ENCODE measurements at regions not wholly inside any gene's neighbourhood (a gene's known extent, or its start where the extent isn't known, plus 50 kb on each side); places are given as distances from the start of the nearest gene placed in this dataset.

DNA sequence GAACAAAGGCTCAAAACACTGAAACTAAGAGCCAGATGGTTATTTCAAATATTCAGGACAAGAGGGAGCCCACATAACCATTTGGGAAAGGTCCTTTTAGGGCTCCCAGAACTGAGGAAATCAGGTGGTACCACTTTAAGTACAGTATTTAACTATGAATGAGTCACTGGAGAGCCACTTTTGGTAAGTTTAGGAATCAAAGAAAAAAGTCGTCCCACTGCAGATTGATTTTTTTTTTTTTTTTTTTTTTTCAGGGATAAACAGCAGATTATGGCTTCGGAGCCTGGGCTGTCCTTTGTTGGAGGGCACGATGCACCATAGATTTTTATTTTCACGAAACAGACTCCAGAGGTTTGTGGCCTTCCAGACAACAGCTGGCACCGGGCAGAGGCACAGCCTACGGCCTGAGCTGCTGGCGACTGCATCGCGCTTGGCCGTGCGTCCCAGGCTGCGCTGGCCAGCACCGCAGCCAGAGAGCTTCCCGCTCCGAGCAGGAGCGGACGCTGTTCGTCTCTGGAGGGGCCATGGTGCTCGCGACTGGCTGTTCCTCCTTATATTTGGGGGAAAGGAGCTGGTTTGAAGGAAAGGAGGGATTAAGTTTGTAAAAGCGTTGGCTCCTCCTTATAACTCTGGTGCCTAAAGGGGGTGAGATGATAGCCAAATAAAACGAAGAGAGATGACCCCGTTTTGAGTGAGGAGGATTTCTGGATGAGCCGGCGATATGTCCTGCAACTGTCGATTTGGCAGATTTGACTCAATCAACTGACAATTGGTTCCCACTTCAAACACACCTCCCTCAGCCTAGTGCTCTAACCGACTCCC, 152.9 kb upstream of the GOLIM4 start:
- no peak for DNase-seq (ENCODE audit: extremely low read depth, low read depth)
- TF ChIP-seq, protein P1, sequence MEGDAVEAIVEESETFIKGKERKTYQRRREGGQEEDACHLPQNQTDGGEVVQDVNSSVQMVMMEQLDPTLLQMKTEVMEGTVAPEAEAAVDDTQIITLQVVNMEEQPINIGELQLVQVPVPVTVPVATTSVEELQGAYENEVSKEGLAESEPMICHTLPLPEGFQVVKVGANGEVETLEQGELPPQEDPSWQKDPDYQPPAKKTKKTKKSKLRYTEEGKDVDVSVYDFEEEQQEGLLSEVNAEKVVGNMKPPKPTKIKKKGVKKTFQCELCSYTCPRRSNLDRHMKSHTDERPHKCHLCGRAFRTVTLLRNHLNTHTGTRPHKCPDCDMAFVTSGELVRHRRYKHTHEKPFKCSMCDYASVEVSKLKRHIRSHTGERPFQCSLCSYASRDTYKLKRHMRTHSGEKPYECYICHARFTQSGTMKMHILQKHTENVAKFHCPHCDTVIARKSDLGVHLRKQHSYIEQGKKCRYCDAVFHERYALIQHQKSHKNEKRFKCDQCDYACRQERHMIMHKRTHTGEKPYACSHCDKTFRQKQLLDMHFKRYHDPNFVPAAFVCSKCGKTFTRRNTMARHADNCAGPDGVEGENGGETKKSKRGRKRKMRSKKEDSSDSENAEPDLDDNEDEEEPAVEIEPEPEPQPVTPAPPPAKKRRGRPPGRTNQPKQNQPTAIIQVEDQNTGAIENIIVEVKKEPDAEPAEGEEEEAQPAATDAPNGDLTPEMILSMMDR (IDR thresholded peaks at IDR 0.05; ENCODE audit: low read depth, low read length), result no peak

- no peak for DNase-seq (ENCODE audit: extremely low read depth, low read depth)
- TF ChIP-seq, protein P1 (IDR thresholded peaks at IDR 0.05; ENCODE audit: low read depth, low read length), result no peak
Observed at GRCh38 chr3:168241156-168241555, 145.4 kb upstream of the GOLIM4 start.

DNA sequence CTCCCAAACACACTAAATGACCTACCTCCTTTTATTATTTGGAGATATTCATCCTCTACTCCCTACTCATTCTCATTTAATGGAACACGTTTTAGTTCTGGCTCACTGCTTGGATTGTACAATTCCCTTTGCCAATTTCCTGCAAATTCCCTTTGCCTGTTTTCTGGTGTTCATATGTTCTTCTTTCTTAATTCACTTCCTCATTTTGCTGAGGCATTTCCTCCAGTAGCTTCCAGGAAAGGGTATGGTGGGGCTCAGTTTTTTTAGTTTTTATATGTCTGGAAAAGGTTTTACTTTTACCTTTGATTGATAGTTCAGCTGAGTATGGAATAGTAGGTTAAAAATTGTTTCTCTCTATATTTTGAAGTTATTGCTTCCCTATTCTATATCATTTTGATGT, 143.6 kb upstream of the GOLIM4 start:
- no peak for DNase-seq (ENCODE audit: extremely low read depth, low read depth)

GRCh38 chr3:168233001-168233400, 137.3 kb upstream of the GOLIM4 start:
- no peak for DNase-seq (ENCODE audit: extremely low read depth, low read depth)
- TF ChIP-seq, protein P1 (IDR thresholded peaks at IDR 0.05; ENCODE audit: low read depth, low read length), result no peak

More for the DNA sequence above, 143.6 kb upstream of the GOLIM4 start:
- TF ChIP-seq, protein P1 (IDR thresholded peaks at IDR 0.05; ENCODE audit: low read depth, low read length), result no peak

- no peak for DNase-seq (ENCODE audit: extremely low read depth, low read depth)
- TF ChIP-seq, protein P1 (IDR thresholded peaks at IDR 0.05; ENCODE audit: low read depth, low read length), result no peak
Observed at GRCh38 chr3:168223085-168223484, 127.4 kb upstream of the GOLIM4 start.

DNA sequence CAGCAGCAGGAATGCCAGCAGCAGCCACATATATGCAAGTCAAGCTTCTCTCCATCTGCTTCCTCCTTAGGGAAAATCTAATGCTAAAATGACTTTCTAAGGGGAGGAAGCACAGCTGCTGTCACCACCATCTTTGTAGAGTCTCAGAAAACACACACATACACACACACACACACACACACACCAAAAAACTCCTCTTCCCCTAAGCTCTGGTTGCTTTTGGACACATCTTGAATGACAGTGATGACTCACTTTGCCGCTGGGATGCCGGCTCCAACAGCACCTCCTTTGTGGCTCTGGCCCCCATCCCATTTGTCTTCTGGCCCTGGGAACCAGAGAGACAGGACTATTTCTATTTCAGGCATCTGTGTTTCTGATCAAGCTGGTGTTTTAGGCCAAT, 124.8 kb upstream of the GOLIM4 start:
- TF ChIP-seq, protein P1 (IDR thresholded peaks at IDR 0.05; ENCODE audit: low read depth, low read length), result no peak
- no peak for DNase-seq (ENCODE audit: extremely low read depth, low read depth)

- TF ChIP-seq, protein P1 (IDR thresholded peaks at IDR 0.05; ENCODE audit: low read depth, low read length), result no peak
- no peak for DNase-seq (ENCODE audit: extremely low read depth, low read depth)
Observed at GRCh38 chr3:168219530-168219929, 123.8 kb upstream of the GOLIM4 start.

Measured in AG09319 (cell line).